ENCODE measurements at regions not wholly inside any gene's neighbourhood (a gene's known extent, or its start where the extent isn't known, plus 50 kb on each side); places are given as distances from the start of the nearest gene placed in this dataset.
A peak's percentile ranks its signal among the peaks of the same experiment; 100 is the strongest.

GRCh38 chr6:169044381-169045230, 209.0 kb downstream of the THBS2 start:
- DNase-seq = no peak

DNA sequence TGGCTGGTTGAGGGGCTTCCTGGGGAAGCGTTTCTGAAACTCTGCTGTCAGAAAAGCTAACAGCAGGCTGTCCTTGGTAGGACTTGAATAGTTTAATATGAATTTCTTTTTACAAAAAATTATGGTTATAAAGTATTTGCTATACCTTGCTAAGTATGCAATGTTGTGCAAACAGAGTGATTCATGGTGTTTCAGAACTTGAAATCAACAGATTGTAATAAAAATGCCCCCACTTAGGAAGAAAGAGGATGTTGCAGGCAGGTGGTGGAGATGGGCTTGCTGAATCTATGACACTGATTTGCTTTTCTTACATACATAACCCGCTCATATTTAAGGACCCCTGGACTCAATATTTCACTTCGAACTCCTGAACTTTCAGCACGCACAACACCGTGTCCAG, 211.6 kb downstream of the THBS2 start:
- no peak for DNase-seq

- no peak for DNase-seq
Measured at GRCh38 chr6:169041078-169041477, 212.6 kb downstream of the THBS2 start.

GRCh38 chr6:169038691-169039090, 215.0 kb downstream of the THBS2 start:
- no peak for DNase-seq

GRCh38 chr6:169035385-169036240, 218.0 kb downstream of the THBS2 start:
- no peak for DNase-seq

GRCh38 chr6:169034516-169035167, 219.0 kb downstream of the THBS2 start:
- DNase-seq = no peak

DNA sequence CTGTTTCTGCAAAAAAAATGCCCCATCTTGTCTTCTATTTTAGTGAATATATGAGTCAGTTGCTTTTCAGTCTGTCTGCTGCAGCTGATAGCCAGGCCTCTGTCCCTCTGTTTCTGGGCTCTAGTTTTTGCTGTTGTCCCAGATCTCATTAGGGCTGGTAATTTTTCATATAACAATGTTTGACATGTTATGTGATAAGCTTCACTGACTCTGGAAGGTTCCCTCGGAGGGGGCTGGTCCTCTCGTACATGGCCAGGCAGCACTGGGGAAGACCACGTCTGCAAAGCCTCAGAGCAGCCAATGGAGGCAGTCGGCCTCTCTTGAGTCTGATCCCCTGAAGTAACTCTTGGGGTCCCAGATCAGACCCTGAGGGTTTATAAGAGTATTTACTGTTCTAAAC, 223.8 kb downstream of the THBS2 start:
- no peak for DNase-seq

GRCh38 chr6:169028343-169028742, 225.3 kb downstream of the THBS2 start:
- DNase-seq = peak; percentile 21

GRCh38 chr6:169026175-169026574, 227.5 kb downstream of the THBS2 start:
- DNase-seq = no peak

DNA sequence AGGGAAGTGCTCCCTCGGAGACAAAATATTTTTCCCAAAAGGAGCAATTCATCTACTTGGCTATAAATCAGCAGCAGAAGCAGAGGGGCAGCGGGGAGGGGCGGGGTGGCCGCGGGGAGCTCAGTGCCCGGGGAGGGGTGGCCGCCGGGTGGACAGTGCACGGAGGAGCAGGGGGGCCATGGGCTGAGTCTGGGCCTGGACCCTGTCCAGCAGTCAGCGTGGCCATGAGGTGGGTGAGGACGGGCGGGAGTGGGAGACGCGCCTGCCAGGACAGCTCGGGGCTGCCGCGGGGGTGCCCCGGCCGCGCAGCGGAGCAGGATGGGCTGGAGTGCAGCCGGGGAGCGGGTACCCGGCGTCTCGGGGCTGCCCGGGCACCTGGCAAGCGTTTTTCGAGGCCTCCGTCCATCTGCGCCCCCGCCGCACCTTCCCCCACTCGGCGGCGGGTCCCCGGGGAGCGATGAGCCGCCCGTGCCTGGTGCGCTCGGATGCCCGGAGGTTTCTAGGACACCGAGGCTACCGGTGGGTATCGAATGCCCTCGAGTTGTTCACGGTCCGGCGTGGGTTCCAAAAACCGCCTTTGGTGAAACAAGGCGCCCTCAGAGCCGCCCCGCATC, 229.5 kb downstream of the THBS2 start:
- DNase-seq = no peak

DNA sequence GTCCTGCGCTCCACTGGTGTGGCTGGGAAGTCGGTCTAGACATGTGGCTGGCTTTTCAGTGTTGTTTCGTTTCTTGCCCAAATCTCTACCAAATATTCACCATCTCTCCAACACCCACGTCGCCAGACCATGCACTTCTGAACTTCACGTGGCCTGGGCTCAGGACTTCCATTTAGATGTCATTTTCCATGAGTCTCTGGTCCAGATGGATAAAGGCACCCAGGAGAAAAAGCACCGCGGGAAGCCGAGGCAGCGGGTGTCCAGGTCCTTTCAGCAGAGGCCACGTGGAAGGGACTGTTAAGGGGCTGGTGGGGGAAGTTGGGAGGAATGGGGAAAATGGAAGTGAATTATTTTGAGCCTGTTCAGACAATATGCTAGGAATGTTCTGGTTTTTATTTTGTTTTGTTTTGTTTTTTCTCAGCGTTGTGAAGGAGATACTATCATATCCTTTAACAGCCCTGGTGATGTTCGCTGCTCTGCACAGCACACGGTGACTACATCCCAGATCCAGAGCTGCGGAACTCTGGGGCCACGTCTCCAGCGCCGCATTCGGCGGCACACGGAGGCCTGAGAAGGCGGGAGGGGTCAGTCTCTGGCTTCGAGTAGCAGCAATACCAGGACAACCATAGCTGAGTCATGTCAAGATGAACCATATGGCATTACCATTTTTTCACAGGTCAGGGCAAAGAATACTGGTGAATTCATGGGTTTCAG, 230.3 kb downstream of the THBS2 start:
- DNase-seq = no peak

GRCh38 chr6:169022079-169022478, 231.6 kb downstream of the THBS2 start:
- DNase-seq = peak; percentile 6

- no peak for DNase-seq
Measured at GRCh38 chr6:169020821-169021220, 232.8 kb downstream of the THBS2 start.

GRCh38 chr6:169019727-169020491, 233.7 kb downstream of the THBS2 start:
- peak; percentile 12 for DNase-seq

- no peak for DNase-seq
Measured at GRCh38 chr6:169019111-169019510, 234.5 kb downstream of the THBS2 start.

DNA sequence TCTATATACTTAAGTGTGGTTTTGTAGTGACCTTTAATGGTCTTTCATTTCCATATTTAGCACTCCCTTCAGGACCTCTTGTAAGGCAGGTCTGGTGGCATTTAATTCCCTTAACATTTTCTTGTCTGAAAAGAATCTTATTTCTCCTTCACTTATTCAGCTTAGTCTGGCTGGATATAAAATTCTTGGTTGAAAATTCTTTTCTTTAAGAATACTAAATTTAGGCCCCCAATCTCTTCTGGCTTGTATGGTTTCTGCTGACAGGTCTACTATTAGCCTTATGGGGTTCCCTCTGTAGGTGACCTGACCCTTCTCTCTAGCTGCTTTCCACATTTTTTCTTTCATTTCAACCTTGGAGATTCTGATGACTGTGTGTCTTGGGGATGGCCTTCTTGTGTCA, 236.9 kb downstream of the THBS2 start:
- no peak for DNase-seq

DNA sequence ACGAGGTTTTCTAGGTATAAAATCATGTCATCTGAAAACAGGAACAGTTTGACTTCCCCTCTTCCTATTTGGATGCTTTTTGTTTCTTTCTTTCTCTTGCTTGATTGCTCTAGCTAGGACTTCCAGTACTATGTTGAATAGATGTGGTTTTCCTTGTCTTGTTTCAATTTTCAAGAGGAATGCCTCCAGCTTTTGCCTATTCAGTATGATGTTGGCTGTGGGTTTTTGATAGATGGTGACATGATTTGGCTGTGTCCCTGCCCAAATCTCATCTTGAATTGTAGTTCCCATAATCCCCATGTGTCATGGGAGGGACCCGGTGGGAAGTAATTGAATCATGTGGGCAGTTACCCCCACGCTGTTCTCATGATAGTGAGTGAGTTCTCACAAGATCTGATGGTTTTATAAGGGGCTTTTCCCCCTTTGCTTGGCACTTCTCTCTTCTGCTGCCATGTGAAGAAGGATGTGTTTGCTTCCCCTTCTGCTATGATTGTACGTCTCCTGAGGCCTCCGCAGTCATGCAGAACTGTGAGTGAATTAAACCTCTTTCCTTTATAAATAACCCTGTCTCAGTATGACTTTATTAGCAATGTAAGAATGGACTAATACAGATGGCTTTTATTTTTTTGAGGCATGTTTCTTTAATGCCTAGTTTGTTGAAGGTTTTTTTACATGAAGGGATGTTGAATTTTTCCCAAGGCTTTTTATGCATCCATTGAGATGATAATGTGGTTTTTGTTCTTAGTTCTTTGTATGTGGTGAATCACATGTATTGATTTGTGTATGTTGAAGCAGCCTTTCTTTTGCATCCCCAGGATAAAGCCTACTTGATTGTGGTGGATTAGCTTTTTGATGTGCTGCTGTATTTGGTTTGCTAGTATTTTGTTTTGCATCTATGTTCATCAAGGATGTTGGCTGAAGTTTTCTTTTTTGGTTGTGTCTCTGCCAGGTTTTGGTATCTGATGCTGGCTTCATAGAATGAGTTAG, 239.1 kb downstream of the THBS2 start:
- peak; percentile 31 for DNase-seq

DNA sequence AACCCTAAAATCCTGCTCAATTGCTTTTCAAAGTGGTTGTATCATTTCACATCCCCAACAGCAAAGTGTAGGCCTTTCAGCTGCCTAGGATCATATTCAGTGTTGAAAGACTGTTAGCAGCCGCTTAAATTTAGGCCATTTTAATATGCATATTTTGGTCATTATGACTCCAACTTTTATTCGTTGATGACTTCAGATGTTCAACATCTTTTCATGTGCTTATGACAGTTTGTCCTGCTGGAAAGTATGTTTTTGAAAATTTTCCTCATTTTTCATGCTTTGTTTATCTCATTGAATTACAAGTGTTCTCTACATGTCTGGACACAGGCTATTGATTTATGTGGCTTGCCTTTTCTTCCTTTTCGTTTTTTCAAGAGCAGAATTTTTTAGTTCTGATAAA, 244.0 kb downstream of the THBS2 start:
- DNase-seq = no peak

GRCh38 chr6:169008641-169009257, 244.9 kb downstream of the THBS2 start:
- DNase-seq = peak; percentile 83

DNA sequence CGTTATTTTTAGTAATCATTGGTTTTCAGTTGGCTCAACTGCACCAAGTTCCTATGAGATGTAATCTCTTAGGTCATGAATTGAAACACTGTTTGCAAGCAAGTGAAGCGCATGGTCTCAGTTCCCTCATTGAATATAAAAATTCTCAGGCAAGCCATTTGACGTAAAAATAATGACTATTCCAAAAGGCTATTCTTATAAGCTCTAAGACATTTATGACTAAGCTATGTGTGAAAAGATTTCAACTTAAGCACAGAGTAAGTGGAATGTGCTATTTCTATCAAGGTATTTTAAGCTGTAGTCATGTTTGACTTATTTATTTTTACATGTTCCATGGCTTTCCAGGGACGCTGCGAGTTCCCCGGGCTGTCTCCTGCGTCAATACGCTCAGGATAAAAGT, 248.5 kb downstream of the THBS2 start:
- no peak for DNase-seq

Measured in NCI-H345 (cell line).